ENCODE measurements at regions not wholly inside any gene's neighbourhood (a gene's known extent, or its start where the extent isn't known, plus 50 kb on each side); places are given as distances from the start of the nearest gene placed in this dataset.

GRCh38 chr13:106997696-106998095, 429.8 kb upstream of the ARGLU1 start:
- no peak overlapping the region for H3K4me3 ChIP-seq (ENCODE audit: low read length)
- TF ChIP-seq ZNF274 (IDR thresholded peaks at IDR 0.05; ENCODE audit: low read depth, low read length), result no peak

GRCh38 chr13:106996867-106997618, 429.1 kb upstream of the ARGLU1 start:
- H3K4me3 ChIP-seq (ENCODE audit: low read length), result no peak overlapping the region
- TF ChIP-seq ZNF274 (IDR thresholded peaks at IDR 0.05; ENCODE audit: low read depth, low read length), result no peak

DNA sequence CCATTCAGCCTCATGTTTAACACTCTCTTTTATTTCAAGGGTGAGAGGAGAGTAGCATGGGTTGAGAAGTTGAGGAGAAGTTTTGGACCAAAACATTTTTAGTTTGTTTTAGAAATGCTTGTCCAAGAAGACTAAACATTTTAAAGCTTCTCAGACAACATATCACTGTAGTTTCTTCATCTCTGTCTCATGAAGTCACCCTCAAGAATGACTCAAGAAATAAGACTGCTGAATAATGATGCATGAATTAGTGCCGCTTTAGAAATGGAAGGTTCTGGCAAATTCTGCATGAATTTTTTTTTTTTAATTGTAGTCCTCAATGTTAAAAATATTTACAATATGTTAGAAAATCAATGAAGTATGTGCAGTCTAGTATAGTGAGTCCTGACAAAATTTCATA, 422.7 kb upstream of the ARGLU1 start:
- no peak overlapping the region for H3K4me3 ChIP-seq (ENCODE audit: low read length)
- no peak for TF ChIP-seq ZNF274 (IDR thresholded peaks at IDR 0.05; ENCODE audit: low read depth, low read length)

DNA sequence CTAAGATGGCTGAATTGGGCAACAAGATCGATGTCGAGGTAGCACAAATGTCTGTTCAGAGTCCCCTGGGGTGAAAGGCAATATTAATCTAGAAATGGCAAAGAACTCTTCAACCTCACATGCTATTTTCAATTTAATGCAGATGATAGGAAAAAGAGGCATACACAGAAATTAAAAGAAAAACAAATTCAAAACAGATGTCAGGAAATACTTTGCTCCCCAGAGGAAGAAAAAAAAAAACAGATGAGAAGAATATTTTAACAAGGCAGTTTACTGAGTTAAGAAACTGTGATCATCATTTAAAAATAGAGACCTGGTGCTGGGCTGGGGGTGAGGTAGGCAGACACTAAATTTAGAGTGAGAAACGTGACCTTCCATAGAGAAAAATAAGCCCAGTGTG, 421.9 kb upstream of the ARGLU1 start:
- no peak overlapping the region for H3K4me3 ChIP-seq (ENCODE audit: low read length)
- TF ChIP-seq ZNF274 (IDR thresholded peaks at IDR 0.05; ENCODE audit: low read depth, low read length), result no peak

DNA sequence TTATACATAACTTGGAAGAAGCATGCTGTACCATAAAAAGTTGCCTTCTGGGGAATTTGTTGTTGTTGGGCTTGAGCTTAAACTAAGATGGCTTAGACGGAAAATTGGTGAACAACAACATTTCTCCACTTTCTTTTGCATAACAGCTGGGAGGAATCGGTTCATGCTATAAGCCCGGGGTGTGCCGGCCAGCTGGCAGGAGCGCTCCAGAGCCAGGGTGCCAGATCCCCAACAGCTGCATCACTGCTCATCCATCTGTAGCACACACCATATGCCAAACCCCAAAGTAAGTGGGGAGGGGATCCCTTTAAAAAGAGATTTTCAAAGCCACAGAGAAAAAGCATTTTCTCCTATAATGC, 419.5 kb upstream of the ARGLU1 start:
- TF ChIP-seq ZNF274 (IDR thresholded peaks at IDR 0.05; ENCODE audit: low read depth, low read length), result no peak
- H3K4me3 ChIP-seq (ENCODE audit: low read length), result no peak overlapping the region

DNA sequence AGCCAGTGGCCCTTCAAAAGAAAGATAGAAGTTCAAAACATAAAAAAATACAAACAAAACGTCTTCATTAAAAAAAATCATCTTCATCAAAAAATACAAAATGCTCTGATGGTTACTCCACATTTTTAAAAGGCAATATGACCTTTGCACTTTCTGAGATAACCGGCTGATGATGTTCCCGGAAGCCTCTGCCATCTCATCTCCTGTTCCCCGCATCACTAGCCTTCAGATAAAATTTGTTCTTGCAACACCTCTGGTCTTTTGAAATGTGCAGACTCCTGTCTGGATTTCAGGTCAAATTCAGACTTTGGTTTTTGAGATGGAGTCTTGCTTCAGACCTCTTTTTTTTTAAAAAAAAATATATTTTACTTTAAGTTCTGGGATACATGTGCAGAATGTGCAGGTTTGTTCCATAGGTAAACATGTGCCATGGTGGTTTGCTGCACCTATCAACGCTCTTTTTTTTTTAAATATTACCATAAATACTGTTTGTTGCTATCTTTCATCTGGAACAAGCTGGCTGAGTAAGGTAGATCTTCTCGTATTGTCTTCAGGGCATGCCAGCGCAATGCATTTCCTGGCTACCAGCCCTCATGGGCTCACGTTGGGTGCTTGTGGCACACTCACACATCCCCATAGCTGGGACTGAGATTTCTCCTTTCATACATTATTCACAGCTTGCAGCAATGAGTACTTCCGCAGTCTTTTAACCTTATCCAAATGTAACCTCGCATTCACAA, 418.9 kb upstream of the ARGLU1 start:
- H3K4me3 ChIP-seq (ENCODE audit: low read length), result no peak overlapping the region
- TF ChIP-seq ZNF274 (IDR thresholded peaks at IDR 0.05; ENCODE audit: low read depth, low read length), result no peak

DNA sequence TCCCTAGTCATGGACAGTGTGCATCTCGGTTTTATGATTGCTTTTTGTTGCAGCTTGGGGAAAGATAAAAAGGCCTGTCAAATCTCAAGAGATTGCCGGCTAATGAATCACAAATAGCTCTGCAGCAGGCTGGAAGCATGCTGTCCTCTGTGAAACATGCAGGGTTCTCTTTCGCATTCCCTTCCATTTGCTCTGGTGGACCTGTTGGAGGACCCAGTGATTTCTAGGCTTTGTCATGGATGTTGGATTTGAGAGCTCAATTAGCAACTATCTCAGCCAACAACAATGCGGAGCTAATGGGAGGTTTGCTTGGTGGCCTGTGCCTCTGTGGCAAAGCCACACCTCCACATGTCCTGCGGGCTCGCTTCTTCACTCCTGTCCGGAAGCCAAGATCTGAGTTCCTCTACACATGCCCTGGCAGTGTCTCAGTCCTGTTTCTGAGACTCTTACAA, 418.1 kb upstream of the ARGLU1 start:
- TF ChIP-seq ZNF274 (IDR thresholded peaks at IDR 0.05; ENCODE audit: low read depth, low read length), result no peak
- no peak overlapping the region for H3K4me3 ChIP-seq (ENCODE audit: low read length)

- TF ChIP-seq ZNF274 (IDR thresholded peaks at IDR 0.05; ENCODE audit: low read depth, low read length), result no peak
- no peak overlapping the region for H3K4me3 ChIP-seq (ENCODE audit: low read length)
Measured at GRCh38 chr13:106985481-106985880, 417.5 kb upstream of the ARGLU1 start.

- no peak overlapping the region for H3K4me3 ChIP-seq (ENCODE audit: low read length)
- TF ChIP-seq ZNF274 (IDR thresholded peaks at IDR 0.05; ENCODE audit: low read depth, low read length), result no peak
Measured at GRCh38 chr13:106981051-106981450, 413.1 kb upstream of the ARGLU1 start.

DNA sequence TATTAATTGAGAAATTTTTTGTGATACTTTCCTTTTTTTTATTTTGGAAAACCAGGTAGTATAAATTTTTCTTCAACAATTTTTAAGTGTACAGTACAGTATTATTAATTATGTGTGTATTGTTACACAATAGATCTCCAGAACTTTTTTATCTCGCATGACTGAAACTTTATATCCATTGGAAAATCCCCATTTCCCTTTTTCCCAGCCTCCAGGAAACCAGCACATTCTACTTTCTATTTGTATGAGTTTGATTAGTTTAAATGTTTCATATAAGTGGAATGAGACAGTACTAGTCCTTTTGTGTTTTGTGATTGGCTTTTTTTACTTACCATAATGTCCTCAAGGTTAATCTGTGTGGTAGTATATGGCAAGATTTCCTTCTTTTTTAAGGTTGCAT, 399.5 kb upstream of the ARGLU1 start:
- TF ChIP-seq ZNF274 (IDR thresholded peaks at IDR 0.05; ENCODE audit: low read depth, low read length), result no peak
- H3K4me3 ChIP-seq (ENCODE audit: low read length), result no peak overlapping the region

DNA sequence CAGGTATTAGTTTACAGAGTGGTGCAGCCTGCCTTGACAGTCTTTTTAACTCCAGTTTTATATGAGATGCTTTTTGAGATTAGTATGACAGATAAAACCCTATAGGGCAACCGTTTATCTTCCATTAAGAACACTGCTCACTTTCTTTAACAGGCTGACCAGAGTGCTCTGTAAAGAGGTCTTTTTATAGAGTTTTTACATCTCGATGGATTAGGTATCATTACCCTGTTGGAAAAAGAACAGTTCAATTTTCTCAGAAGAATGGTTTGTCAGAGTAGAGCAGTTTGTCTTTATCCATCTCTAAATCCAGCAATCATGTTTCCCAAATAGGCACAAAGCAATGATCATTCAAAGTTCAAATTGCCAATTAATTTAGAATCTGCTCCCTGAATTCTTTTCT, 395.2 kb upstream of the ARGLU1 start:
- no peak overlapping the region for H3K4me3 ChIP-seq (ENCODE audit: low read length)
- TF ChIP-seq ZNF274 (IDR thresholded peaks at IDR 0.05; ENCODE audit: low read depth, low read length), result no peak

DNA sequence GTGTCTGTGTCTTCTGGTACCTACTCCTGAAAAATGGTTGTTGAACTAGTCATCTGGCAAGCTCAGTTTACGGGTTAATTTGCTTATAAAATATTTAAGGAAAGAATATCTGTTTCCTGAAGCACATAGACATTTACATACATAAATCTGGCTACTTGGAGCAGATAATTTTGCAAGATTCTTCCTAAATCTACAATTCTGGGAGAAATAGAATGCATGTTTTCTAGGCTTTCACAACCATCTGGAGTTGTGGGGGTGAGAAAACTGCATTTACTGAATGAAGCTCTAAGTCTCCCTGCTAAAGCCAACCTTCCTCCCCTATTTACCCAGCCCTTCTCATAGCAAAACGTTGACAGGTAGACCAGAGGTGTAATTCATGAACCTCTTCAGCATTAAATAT, 393.7 kb upstream of the ARGLU1 start:
- no peak overlapping the region for H3K4me3 ChIP-seq (ENCODE audit: low read length)
- TF ChIP-seq ZNF274 (IDR thresholded peaks at IDR 0.05; ENCODE audit: low read depth, low read length), result no peak

DNA sequence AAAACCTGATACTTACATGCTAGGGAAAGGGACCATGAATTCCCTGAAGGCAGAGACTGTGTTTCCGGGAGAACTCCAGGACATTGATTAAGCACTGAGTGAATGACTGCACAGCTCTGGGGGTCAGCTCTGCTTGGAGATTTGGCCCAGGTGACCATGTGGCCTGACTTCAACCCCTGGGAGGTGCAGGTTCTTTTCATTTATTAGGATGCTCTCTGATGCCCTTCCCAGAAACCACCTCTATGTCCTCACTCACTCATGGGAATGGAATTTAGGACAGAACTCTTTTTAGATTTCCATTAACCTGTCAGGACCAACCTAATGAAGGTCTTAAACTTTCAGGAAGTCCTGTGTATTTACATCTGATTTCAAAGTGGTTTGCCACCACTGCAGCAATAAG, 393.3 kb upstream of the ARGLU1 start:
- H3K4me3 ChIP-seq (ENCODE audit: low read length), result no peak overlapping the region
- TF ChIP-seq ZNF274 (IDR thresholded peaks at IDR 0.05; ENCODE audit: low read depth, low read length), result no peak

DNA sequence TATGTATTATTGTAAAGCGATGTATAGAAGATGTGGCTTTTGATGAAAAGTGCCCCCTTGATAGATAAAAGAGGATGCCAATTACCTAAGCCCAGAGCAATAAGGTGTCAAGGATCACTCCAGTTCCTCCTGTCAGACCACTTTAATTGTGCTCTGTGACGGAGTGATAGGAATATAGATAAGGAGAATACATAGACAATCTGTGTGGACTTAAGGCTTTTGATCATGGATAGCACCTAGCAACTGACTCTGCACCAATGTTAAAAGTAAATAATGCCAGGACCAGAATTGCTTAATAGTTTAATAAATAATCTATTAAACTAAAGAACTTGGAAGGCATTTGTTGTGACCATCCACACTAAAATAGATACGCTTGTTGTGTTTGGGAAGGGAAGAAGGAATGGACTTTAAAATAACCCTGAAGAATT, 390.7 kb upstream of the ARGLU1 start:
- no peak for TF ChIP-seq ZNF274 (IDR thresholded peaks at IDR 0.05; ENCODE audit: low read depth, low read length)

DNA sequence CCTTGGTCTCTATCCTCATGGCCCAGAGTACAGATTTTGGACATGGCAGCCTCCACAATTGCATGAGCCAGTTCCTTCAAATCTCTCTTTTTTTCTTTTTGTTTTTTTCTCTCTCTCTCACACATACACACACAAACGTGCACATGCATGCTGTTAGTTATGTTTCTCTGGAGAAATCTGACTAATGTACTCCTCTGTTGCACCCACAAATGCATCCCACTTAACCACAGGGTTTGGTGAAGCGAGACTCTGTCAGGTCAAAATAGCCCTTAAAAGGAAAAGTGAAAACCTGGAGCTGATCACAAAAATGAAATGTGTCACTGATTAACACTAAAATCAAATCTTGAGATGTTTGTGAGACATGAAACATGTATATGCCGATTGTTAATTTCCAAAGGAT, 374.6 kb upstream of the ARGLU1 start:
- H3K4me3 ChIP-seq (ENCODE audit: low read length), result no peak overlapping the region
- TF ChIP-seq ZNF274 (IDR thresholded peaks at IDR 0.05; ENCODE audit: low read depth, low read length), result no peak

More for the DNA sequence above, 390.7 kb upstream of the ARGLU1 start:
- H3K4me3 ChIP-seq (ENCODE audit: low read length), result no peak overlapping the region
